Breast epithelium (tissue), 4 donors: ENCODE measurements at regions not wholly inside any gene's neighbourhood (a gene's known extent, or its start where the extent isn't known, plus 50 kb on each side); places are given as distances from the start of the nearest gene placed in this dataset.

Source experiments
- DNase-seq, 2 donors: peaks; one replicate each; pipeline ENCODE4 v3.0.0-alpha.2; 2019; ENCODE audit warnings: low spot score in 2 of 2
- H3K27ac ChIP-seq, 2 donors: fragments of 200-600 bp; sonication (generic) in 1 of 2; one replicate each; pipeline ENCODE4 v1.5.1; 2016 to 2019; ENCODE audit warnings: mild to moderate bottlenecking in 1 of 2
- H3K27me3 ChIP-seq, 2 donors: fragments of 200-600 bp; sonication (generic) in 1 of 2; one replicate each; pipeline versions ENCODE4 v1.5.1 to v1.6.0; 2017 to 2019; ENCODE audit warnings: control low read depth in 1 of 2, mild to moderate bottlenecking in 1 of 2
- H3K36me3 ChIP-seq: fragments of 200-600 bp; one replicate; pipeline ENCODE4 v1.5.1; 2019
- H3K4me1 ChIP-seq, 2 donors: fragments of 200-600 bp; sonication (generic); one replicate each; pipeline ENCODE4 v1.5.1; 2016 to 2019; ENCODE audit warnings: control low read depth in 1 of 2
- H3K4me3 ChIP-seq, 3 donors: fragments of 200-600 bp; sonication (generic); 1 replicate in 2 of 3; 2 replicates in 1 of 3; pipeline ENCODE4 v1.5.1; 2016 to 2019; ENCODE audit warnings: mild to moderate bottlenecking in 3 of 3, moderate library complexity in 2 of 3
- H3K9me3 ChIP-seq, 2 donors: fragments of 200-600 bp; sonication (generic) in 1 of 2; one replicate each; pipeline ENCODE4 v1.5.1; 2016 to 2019; ENCODE audit warnings: control low read depth in 1 of 2
- POLR2A ChIP-seq: fragments of 450-650 bp; IDR thresholded peaks from one replicate; pipeline ENCODE4 v1.6.1; 2016; ENCODE audit warnings: antibody characterized with exemption, mild to moderate bottlenecking, moderate library complexity
- POLR2AphosphoS5 ChIP-seq, 3 donors: sonication (generic); formaldehyde crosslinking; IDR thresholded peaks; one replicate each; pipeline ENCODE4 v1.6.1; 2017; ENCODE audit warnings: antibody characterized with exemption in 3 of 3
- intact Hi-C: fragments of 100-400 bp; cut with DNase I; formaldehyde crosslinking; loops from one replicate; pipeline ENCODE4 v1.15.1; 2023; ENCODE audit warnings: low total_unique reads
- TF ChIP-seq, protein P1 (sequence below), 3 donors: fragments of 450-650 bp; IDR thresholded peaks; one replicate each; pipeline ENCODE4 v1.5.1; 2016 to 2017; ENCODE audit warnings: antibody characterized with exemption in 3 of 3, mild to moderate bottlenecking in 3 of 3, moderate library complexity in 3 of 3

DNA sequence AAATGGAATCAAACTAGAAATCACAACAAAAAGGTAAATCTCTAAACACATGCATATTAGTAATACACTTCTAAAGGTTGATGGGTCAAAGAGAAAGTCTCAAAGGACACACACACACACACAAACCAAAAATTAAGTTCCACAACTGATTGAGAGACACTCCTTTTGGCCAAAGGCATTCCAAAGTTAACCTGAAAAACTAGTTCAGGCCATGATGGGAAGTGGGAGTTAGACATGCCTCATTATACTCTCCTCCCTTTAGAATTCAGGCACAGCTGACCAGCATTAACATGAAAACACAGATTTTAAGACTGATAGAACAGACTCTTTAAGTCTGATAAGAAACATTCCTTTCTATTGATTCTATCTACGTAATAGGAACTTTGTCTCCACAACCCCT, 332.4 kb upstream of the IGFBP3 start:
- no peak overlapping the region for H3K27ac ChIP-seq
- H3K27me3 ChIP-seq: no peaks in the 10 kb centered on the region
- no peaks in the 10 kb centered on the region for H3K4me1 ChIP-seq
- H3K4me3 ChIP-seq: no peak overlapping the region
- no peaks in the 10 kb centered on the region for H3K36me3 ChIP-seq
- no peak for TF ChIP-seq POLR2AphosphoS5 (IDR thresholded peaks at IDR 0.05)
- TF ChIP-seq, protein P1, sequence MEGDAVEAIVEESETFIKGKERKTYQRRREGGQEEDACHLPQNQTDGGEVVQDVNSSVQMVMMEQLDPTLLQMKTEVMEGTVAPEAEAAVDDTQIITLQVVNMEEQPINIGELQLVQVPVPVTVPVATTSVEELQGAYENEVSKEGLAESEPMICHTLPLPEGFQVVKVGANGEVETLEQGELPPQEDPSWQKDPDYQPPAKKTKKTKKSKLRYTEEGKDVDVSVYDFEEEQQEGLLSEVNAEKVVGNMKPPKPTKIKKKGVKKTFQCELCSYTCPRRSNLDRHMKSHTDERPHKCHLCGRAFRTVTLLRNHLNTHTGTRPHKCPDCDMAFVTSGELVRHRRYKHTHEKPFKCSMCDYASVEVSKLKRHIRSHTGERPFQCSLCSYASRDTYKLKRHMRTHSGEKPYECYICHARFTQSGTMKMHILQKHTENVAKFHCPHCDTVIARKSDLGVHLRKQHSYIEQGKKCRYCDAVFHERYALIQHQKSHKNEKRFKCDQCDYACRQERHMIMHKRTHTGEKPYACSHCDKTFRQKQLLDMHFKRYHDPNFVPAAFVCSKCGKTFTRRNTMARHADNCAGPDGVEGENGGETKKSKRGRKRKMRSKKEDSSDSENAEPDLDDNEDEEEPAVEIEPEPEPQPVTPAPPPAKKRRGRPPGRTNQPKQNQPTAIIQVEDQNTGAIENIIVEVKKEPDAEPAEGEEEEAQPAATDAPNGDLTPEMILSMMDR (IDR thresholded peaks at IDR 0.05): no peak
- no peak for TF ChIP-seq POLR2A
- intact Hi-C loops: no loop called here
- no peak for DNase-seq
- no peaks in the 10 kb centered on the region for H3K9me3 ChIP-seq

DNA sequence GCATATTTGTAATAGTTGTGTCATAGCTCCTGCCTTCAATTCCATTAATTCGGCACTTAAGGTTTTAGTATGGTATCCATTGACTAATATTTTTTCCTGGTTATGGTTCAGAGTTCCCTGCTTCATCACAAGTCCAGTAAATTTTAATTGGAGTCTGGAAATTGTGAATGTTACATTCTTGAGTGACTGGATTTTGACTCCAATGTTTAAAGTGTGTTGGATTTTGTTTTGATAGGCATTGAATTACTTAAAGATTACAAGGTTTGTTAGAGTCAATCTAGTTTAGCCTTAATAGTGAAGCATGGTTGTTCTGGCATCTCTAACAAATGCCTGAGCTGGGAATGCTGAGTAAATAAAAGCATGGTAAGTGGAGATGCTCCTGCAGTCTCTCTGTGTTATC, 326.6 kb upstream of the IGFBP3 start:
- no peaks in the 10 kb centered on the region for H3K27me3 ChIP-seq
- H3K9me3 ChIP-seq: no peaks in the 10 kb centered on the region
- no peak for TF ChIP-seq POLR2A
- no peak for TF ChIP-seq POLR2AphosphoS5 (IDR thresholded peaks at IDR 0.05)
- intact Hi-C loops: no loop called here
- H3K36me3 ChIP-seq: no peaks in the 10 kb centered on the region
- H3K27ac ChIP-seq: no peak overlapping the region
- H3K4me3 ChIP-seq: no peak overlapping the region
- H3K4me1 ChIP-seq: no peaks in the 10 kb centered on the region
- no peak for DNase-seq

DNA sequence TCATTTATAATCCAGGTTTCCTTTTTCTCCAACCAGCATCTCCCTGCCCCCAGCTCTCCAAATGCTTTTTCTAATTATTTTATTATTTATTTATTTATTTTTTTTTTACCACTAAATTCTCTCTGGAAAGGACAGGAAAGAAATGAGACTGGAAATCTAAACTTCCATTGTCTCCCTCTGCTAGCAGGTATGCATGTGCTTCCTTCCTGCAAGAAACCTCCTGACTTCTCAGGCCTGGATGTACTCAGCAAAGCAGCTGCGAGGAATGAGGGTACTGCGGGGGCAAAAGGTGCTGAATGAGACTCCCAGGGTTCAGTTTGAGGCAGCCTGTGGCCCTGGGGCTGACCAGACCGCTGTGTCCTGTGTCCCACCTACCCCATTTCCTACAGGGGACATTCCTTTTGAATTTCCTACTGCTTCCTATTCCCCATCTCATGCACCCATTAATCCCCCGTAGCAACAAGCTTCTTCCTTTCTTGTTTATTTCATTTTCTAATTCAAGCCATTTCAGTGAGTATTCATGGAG, 324.6 kb upstream of the IGFBP3 start:
- Histone ChIP-seq H3K27me3 (no peaks in the 10 kb centered on the region), H3K9me3 (peaks cover 0 to 1% of the 10 kb centered on the region in 2 donors), H3K4me1 (no peaks in the 10 kb centered on the region), H3K4me3 (no peak overlapping the region), H3K27ac (no peak overlapping the region), H3K36me3 (no peaks in the 10 kb centered on the region)
- intact Hi-C loops: no loop called here
- DNase-seq: no peak
- TF ChIP-seq POLR2AphosphoS5 (IDR thresholded peaks at IDR 0.05): no peak
- TF ChIP-seq, protein P1 (IDR thresholded peaks at IDR 0.05): no peak
- TF ChIP-seq POLR2A: no peak

- no peak overlapping the region for H3K27ac ChIP-seq
- TF ChIP-seq, protein P1 (IDR thresholded peaks at IDR 0.05): no peak
- H3K9me3 ChIP-seq: peaks cover 0 to 9% of the 10 kb centered on the region in 2 donors
- H3K4me3 ChIP-seq: no peak overlapping the region
- no peaks in the 10 kb centered on the region for H3K27me3 ChIP-seq
- H3K36me3 ChIP-seq: no peaks in the 10 kb centered on the region
- no peak for DNase-seq
- intact Hi-C loops: no loop called here
- H3K4me1 ChIP-seq: no peaks in the 10 kb centered on the region
These were observed 323.7 kb upstream of the IGFBP3 start for GRCh38 chr7:46244757-46245156.

DNA sequence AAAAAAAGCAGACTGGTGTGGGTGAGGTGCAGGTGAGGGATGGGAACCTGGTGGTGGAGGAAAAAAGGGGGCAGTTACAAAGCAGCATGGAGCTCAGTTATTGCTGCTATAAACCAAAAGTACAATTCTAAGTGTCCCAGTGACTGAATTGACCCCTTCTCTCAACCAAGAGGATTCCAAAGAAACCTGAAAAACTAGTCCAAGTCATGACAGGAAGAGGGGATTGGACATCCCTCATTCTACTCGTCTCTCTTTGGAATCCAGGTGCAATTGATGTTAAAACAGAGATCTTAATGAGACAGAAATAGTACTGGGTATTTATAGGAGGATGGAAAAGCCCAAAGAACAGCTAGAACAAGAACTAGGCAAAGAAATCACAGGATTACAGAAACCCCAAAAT, 322.3 kb upstream of the IGFBP3 start:
- TF ChIP-seq POLR2A (no peak), POLR2AphosphoS5 (IDR thresholded peaks at IDR 0.05) (no peak)
- TF ChIP-seq, protein P1 (IDR thresholded peaks at IDR 0.05): no peak
- intact Hi-C loops: no loop called here
- Histone ChIP-seq H3K4me1 (no peaks in the 10 kb centered on the region), H3K36me3 (no peaks in the 10 kb centered on the region), H3K27ac (no peak overlapping the region), H3K27me3 (no peaks in the 10 kb centered on the region), H3K9me3 (peaks cover 0 to 9% of the 10 kb centered on the region in 2 donors), H3K4me3 (no peak overlapping the region)
- DNase-seq: no peak

- Histone ChIP-seq H3K4me1 (no peaks in the 10 kb centered on the region), H3K9me3 (peaks cover 0 to 9% of the 10 kb centered on the region in 2 donors), H3K36me3 (no peaks in the 10 kb centered on the region), H3K4me3 (no peak overlapping the region), H3K27me3 (no peaks in the 10 kb centered on the region), H3K27ac (no peak overlapping the region)
- no peak for DNase-seq
- TF ChIP-seq, protein P1 (IDR thresholded peaks at IDR 0.05): no peak
- no peak for TF ChIP-seq POLR2A
- TF ChIP-seq POLR2AphosphoS5 (IDR thresholded peaks at IDR 0.05): no peak
- intact Hi-C loops: no loop called here
These were observed 318.8 kb upstream of the IGFBP3 start for GRCh38 chr7:46239846-46240245.
